ENCODE measurements at regions not wholly inside any gene's neighbourhood (a gene's known extent, or its start where the extent isn't known, plus 50 kb on each side); places are given as distances from the start of the nearest gene placed in this dataset.

DNA sequence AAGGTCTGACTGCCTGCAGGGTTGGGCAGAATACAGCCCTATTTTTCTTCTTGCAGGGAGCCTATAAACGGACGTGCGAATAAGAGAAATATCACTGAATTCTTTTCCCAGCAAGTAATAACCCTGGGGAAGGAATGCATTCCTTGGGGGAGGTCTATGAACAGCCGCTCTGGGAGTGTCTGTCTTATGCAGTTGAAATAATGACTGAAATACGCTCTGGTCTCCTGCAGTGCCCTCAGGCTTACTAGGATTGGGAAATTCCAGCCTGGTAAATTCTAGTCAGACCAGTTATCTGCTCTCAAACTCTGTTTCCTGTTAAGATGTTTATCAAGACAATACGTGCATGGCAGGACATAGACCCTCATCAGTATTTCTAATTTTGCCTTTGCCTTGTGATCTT, 72.1 kb upstream of the FAM241A start:
- Mint-ChIP-seq H3K4me1 (no peaks in the 10 kb centered on the region), H3K9me3 (peaks cover 15% of the 10 kb centered on the region), H3K36me3 (ENCODE audit: low read depth) (peaks cover 5% of the 10 kb centered on the region), H3K27me3 (ENCODE audit: low read depth) (peaks cover 9% of the 10 kb centered on the region), H3K27ac (no peak overlapping the region), H3K4me3 (no peak overlapping the region)
- TF ChIP-seq, protein P1, sequence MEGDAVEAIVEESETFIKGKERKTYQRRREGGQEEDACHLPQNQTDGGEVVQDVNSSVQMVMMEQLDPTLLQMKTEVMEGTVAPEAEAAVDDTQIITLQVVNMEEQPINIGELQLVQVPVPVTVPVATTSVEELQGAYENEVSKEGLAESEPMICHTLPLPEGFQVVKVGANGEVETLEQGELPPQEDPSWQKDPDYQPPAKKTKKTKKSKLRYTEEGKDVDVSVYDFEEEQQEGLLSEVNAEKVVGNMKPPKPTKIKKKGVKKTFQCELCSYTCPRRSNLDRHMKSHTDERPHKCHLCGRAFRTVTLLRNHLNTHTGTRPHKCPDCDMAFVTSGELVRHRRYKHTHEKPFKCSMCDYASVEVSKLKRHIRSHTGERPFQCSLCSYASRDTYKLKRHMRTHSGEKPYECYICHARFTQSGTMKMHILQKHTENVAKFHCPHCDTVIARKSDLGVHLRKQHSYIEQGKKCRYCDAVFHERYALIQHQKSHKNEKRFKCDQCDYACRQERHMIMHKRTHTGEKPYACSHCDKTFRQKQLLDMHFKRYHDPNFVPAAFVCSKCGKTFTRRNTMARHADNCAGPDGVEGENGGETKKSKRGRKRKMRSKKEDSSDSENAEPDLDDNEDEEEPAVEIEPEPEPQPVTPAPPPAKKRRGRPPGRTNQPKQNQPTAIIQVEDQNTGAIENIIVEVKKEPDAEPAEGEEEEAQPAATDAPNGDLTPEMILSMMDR (IDR thresholded peaks at IDR 0.05; ENCODE audit: unreplicated experiment in 3 of 3) = no peak

DNA sequence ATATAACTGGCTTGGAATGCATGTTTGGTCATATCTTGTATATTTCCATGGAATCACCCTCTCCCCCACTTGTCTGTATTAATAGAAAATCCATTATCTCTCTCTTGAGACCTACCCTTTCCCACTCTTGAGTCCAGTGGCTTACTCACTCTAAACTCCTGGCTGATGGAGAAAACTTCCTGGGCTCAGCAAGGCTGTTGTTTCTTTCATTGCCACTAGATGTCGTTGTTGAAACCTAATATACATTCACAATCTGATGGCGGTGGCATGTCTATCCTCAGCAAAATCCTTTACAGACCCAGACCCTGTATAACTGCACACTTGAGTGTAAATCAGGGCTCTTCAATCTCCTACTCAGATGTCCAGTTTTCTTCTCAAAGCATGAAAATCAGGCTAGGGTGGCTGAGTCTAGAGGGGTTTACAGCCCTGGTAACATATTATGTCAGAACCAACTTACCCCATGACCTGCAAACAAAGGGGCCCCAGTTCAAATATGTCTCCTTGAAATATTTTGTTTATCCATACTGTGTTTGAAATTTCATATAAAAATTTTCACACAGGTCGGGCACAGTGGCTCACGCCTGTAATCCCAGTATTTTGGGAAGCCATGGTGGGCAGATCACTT, 70.0 kb upstream of the FAM241A start:
- Mint-ChIP-seq H3K27me3 (ENCODE audit: low read depth) (peaks cover 9% of the 10 kb centered on the region), H3K4me1 (no peaks in the 10 kb centered on the region), H3K4me3 (no peak overlapping the region), H3K36me3 (ENCODE audit: low read depth) (peaks cover 5% of the 10 kb centered on the region), H3K9me3 (peaks cover 15% of the 10 kb centered on the region), H3K27ac (no peak overlapping the region)
- TF ChIP-seq, protein P1 (IDR thresholded peaks at IDR 0.05; ENCODE audit: unreplicated experiment in 3 of 3) = peak; percentile 36 to 56 (median 54)

DNA sequence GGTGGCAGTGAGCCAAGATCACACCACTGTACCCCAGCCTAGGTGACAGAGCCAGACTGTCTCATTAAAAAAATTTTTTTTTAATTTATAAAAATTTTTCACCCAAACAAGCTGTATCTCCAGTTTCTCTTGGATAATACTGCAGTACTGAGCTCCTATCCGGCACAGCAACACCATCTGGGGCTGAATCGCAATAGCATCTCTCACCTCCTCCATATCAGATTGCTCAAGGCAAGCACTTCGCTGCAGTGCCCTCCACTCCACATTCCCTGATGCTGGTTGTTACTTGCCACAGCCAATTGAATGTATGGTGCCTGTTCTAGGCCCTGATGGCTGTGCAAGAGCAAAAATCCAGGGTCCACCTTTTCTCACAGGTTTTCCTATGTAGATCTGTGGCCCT, 69.3 kb upstream of the FAM241A start:
- Mint-ChIP-seq H3K27ac (no peak overlapping the region), H3K27me3 (ENCODE audit: low read depth) (peaks cover 9% of the 10 kb centered on the region), H3K9me3 (peaks cover 15% of the 10 kb centered on the region), H3K4me3 (no peak overlapping the region), H3K4me1 (no peaks in the 10 kb centered on the region), H3K36me3 (ENCODE audit: low read depth) (peaks cover 5% of the 10 kb centered on the region)
- TF ChIP-seq, protein P1 (IDR thresholded peaks at IDR 0.05; ENCODE audit: unreplicated experiment in 3 of 3) = no peak

DNA sequence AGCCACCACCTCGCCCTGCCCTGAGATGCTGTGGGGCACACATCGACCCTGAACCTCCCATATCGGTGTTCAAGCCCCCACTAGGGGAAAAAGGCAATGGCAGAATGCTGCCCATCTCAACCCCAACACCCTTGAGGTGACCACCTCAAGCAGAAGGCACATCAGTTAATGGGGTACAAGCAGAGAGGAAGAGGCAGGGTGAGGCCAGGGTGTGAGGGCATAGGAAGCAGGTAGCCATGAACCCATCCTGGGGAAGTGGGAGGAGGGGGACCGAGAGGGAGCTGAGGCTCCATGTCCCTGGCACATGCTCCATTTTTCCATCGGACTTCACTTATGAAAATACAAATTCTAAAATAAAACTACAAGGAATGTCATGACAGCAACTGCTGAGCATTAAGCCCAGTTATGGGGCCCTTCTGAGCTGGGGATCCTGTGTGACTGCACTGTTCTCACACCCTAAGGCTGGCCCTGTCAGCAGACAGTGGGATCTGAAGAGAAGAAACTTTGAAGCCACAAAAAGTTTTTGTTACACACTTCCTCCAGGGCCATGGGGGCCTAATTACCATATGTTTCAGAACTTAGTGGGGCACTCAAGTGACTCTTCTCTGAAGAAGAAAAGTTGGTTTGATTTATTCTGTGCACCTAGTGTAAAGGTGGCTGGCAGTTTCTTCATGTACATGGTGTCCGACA, 68.2 kb upstream of the FAM241A start:
- peaks cover 9% of the 10 kb centered on the region for H3K27me3 Mint-ChIP-seq (ENCODE audit: low read depth)

DNA sequence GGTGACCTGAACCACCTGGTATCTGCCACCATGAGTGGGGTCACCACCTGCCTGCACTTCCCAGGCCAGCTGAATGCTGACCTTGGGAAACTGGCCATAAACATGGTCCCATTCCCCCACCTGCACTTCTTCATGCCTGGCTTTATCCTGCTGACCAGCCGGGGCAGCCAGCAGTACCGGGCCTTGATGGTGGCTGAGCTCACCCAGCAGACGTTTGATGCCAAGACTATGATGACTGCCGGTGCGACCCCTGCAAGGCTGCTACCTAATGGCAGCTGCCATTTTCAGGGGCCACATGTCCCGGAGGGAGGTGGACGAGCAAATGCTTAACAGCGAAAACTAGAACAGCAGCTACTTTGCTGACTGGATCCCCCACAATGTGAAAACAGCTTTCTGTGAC, 67.5 kb upstream of the FAM241A start:
- H3K4me1 Mint-ChIP-seq = no peaks in the 10 kb centered on the region
- peaks cover 1% of the 10 kb centered on the region for H3K36me3 Mint-ChIP-seq (ENCODE audit: low read depth)
- no peak overlapping the region for H3K27ac Mint-ChIP-seq
- H3K27me3 Mint-ChIP-seq (ENCODE audit: low read depth) = peaks cover 4% of the 10 kb centered on the region
- H3K9me3 Mint-ChIP-seq = peaks cover 10% of the 10 kb centered on the region
- TF ChIP-seq, protein P1 (IDR thresholded peaks at IDR 0.05; ENCODE audit: unreplicated experiment in 3 of 3) = no peak
- no peak overlapping the region for H3K4me3 Mint-ChIP-seq

More for the DNA sequence above, 68.2 kb upstream of the FAM241A start:
- no peak overlapping the region for H3K4me3 Mint-ChIP-seq
- H3K27ac Mint-ChIP-seq = no peak overlapping the region
- H3K36me3 Mint-ChIP-seq (ENCODE audit: low read depth) = peaks cover 5% of the 10 kb centered on the region
- no peaks in the 10 kb centered on the region for H3K4me1 Mint-ChIP-seq
- TF ChIP-seq, protein P1 (IDR thresholded peaks at IDR 0.05; ENCODE audit: unreplicated experiment in 3 of 3) = no peak
- H3K9me3 Mint-ChIP-seq = peaks cover 15% of the 10 kb centered on the region
